PC-3 (cell line): ENCODE measurements at regions not wholly inside any gene's neighbourhood (a gene's known extent, or its start where the extent isn't known, plus 50 kb on each side); places are given as distances from the start of the nearest gene placed in this dataset.

ENCODE experiments used
- CTCF ChIP-seq: fragments of 300-600 bp; sonication (generic); conservative IDR thresholded peaks from 2 replicates; pipeline ENCODE4 v1.5.1; 2017; ENCODE audit warnings: antibody characterized with exemption, low read depth, mild to moderate bottlenecking, low read length
- EZH2 ChIP-seq: fragments of 300-600 bp; sonication (generic); IDR thresholded peaks from one replicate; pipeline ENCODE4 v1.6.1; 2017; ENCODE audit warnings: antibody characterized with exemption, mild to moderate bottlenecking, low read length; ENCODE audit not compliant: unreplicated experiment
- EZH2phosphoT487 ChIP-seq: fragments of 300-600 bp; sonication (generic); IDR thresholded peaks from 2 replicates; pipeline ENCODE4 v1.6.1; 2018; ENCODE audit warnings: mild to moderate bottlenecking, antibody characterized with exemption, low read length, borderline replicate concordance

GRCh38 chr4:177508662-177509061 is 66.4 kb upstream of the AGA start:
- TF ChIP-seq CTCF (no peak), EZH2 (no peak), EZH2phosphoT487 (no peak)
